ENCODE measurements at regions not wholly inside any gene's neighbourhood (a gene's known extent, or its start where the extent isn't known, plus 50 kb on each side); places are given as distances from the start of the nearest gene placed in this dataset.

- peak in 1 of 2 donors; percentile 5 for DNase-seq
Measured at GRCh38 chr6:167568407-167569024, 243.6 kb downstream of the TTLL2 start.

GRCh38 chr6:167569041-167569805 is 244.3 kb downstream of the TTLL2 start:
- peak in 1 of 2 donors; percentile 11 for DNase-seq

DNA sequence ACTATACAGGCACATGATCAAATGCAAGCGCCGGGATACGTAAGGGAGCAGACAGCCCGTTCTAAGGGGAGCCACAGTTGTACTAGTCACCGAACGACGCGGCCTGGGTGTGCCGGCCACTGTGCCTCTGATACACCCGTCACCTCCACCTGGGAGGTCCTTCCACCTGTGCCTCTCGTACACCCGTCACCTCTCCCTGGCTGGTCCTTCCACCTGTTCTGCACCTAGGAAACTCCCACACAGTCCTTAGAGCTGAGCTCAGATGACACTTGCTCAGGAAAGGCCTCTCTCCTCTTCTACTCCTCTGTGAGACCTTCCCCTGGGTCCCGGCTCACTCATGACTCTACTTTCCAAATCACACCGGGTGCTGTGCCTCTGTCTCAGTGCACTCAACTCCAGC is 245.0 kb downstream of the TTLL2 start:
- peak in 1 of 2 donors; percentile 13 for DNase-seq

DNA sequence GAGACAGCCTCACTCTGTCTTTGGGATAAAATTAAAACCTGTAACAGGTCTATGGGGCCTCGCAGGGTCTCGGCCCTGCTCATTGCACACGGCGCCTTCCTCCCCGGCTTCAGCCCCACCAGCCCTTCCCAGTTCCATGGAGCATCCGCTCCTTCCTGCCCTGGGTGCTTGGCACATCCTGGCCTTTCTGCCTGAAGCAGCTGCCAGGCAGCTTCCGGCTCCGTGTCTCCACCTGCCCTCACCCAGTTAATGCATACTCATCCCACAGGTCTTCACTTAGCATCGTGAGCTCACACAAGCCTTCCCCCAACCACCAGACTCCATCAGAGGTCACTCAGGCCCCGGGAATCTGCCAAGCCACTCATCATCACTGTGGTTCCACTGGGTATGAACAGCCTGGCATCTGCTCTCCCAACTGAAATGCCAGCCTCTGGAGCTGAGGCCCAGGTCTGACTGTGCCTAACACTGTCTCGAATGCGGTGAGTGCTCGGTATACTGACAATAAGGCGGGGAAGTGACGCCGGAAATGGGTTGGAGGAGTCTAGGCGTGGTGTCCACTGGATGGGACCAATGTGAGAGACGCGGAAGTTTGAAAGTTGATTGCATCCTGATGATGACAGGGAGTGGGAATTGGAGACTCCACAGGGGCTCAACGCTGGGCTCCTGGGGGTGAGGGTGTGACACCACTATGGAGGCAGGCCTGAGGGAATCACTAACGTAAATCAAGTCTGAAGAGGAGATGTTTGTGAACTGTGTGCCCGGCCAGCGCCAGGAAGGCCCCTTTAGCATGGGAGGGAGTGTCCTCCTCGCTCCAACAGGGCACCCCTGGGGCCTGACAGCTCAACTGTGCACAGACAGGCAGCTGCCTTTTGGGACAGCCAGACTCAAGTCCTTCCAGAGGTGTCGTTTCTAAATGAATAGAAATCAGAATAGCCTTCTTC is 245.8 kb downstream of the TTLL2 start:
- peak in 1 of 2 donors; percentile 4 for DNase-seq

DNA sequence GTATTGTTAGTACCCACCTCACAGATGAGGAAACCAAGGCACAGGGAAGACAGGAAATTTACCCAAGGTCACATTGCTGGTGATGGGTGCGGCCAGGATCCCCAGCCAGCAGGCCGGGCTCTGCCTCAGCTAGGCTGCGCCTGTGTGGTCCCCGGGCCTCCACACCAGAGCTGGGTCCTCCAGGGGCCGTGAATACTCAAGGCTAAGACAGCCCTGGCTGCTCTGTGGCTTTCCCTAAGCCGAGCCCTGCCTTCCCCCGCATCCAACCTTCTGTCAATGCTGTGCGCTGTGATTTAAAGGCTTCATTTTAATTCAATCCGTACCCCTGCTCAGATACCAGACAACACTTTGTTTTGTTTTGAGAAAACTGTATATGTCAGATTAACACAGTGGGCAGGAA is 246.7 kb downstream of the TTLL2 start:
- DNase-seq = peak in 1 of 2 donors; percentile 0

DNA sequence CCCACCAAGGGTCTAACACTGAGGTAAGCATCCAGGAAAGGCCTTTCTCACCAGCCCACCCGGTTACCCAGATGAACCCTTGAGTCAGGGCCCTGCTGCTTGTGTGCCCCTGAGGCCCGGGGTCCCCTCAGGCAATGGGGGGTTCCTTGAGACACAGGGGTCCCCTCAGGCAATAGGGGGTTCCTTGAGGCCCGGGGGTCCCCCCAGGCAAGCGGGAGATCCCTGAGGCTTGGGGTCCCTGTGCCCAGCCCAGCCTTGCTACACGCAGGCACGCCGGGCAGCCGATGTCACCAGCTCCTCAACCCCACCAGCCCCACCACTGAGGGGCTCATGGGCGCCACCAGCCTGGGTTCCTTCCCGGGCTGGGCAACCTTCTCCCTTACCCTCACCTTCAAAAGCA is 247.2 kb downstream of the TTLL2 start:
- DNase-seq = peak in 1 of 2 donors; percentile 6

GRCh38 chr6:167572841-167573271 is 248.0 kb downstream of the TTLL2 start:
- no peak for DNase-seq

GRCh38 chr6:167573461-167574215 is 248.8 kb downstream of the TTLL2 start:
- DNase-seq = peak in 1 of 2 donors; percentile 3

DNA sequence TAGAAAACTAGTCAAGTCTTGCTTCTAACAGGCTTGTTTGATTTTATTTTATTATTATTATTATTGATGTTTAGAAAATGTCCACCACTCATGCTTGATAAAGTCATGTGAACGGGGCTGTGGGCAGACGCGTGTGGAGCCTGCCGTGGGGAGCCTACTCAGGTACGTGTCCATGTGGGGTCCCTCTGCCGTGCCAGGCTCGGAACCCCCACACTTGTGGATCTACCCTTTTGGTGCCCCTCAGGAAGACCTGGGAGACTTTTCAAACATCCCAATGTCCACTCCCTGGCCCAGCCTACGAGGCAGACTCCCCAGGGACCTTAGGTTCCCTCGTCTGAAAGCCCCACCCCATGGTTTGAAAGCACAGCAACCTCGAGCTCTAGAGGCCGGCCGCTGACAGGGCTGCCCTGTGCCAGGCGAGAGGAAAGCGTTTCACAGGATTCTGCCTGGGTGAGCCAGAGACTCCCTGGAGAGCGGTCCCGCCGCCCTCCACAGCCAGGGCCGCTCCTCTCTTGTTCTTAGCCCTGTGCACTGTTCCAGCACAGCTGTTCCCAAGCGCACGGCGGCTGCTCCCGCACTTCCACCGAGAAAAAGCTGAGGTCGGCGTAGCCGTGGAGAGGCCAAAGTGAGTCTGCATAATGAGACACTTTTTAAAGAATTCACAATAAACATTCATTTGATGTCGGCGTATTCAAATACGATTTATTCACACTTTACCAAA is 249.7 kb downstream of the TTLL2 start:
- DNase-seq = peak in 1 of 2 donors; percentile 13

GRCh38 chr6:167575158-167575696 is 250.3 kb downstream of the TTLL2 start:
- peak in 1 of 2 donors; percentile 8 for DNase-seq

DNA sequence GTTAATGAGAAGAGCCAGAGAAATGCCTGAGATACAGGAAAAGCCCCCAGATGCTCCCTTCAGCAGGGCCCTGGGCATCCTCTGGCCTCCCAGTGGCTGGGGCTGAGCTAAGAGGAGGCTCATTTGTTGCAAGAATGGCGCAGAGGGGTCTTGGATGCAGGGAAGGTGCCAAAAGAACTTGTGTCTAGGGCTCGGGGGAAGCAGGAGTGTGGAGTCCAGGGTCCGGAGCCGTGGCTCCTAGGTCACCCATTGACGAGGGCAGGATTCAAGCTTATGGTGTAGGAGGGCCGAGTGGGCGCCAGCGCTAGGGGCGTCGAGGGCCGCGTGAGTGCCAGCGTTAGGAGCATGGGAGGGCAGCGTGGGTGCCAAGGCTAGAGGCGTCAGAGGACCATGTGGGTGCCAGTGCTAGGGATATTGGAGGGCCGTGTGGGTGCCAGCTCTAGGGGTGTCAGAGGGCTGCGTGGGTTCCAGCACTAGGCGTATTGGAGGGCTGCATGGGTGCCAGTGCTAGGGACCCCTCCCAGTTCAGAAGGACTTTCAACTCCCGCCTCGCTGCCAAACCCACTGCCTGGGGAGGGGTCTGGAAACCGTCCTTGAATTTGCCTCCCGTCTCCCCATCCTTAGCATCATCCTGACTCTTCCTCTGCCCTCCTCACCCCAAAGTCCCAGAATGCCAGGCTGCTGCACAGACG is 250.5 kb upstream of the AFDN start:
- DNase-seq = peak in 1 of 2 donors; percentile 3

- peak in 1 of 2 donors; percentile 10 for DNase-seq
Measured at GRCh38 chr6:167576828-167577503, 249.7 kb upstream of the AFDN start.

DNA sequence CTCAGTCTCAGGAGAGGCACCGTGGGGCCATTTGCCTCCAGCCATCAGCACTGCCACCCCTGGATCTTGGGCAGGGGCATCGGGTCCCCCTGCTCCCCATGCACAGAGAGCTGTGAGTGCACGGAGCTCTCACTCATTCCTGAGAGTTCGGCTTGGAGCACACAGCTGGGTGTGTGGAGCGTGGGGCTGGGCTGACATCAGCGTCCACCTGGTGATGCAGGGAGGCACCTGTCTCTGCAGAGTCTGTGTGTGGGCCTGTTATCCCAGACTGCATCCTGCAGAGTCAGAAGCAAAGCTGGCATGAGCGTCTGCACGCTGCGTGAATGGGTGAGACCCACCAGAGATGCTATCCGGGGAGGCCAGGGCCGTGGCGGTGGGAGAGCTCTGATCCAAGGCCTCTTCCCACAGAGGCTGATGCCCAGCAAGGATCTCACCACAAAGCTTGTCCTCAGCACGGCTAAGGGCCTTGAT is 248.8 kb upstream of the AFDN start:
- peak in 1 of 2 donors; percentile 12 for DNase-seq

- peak in 1 of 2 donors; percentile 5 for DNase-seq
Measured at GRCh38 chr6:167578371-167578901, 248.3 kb upstream of the AFDN start.

DNA sequence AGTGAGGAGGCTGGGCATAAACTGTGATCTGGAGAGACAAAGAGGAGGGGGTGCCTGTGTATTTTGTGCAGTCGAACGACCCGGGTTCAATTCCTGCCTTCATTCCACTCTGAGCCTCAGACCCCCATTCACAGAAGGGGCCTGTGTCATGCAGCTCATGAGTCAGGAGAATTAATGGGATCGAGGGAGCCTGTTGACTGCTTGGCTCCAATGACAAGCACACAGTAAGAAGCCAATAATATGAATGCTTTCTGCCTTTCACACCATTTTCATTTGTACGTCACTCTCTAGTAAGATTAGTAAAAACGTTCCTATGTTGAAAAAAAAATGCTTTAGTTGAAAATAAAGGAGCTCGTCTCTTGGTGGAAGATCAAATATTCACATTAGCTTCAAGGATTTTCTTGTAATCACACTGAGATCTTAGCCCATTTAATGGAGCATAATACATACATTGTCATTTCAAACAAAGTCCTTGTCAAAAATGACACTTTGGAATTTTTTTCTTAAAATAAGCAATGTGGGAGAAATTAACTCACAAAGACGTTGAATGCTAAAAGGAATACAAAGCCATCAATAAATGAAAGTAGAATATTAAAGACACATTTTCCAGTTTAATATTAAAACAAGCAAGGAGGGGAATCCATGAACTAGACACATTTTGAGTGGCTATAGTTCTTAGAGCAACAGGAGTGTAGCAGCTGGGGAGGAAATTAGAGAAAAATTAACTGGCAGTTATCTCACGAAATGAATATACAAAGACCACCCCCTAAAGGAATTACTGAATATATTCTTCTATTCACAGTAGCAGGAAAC is 246.7 kb upstream of the AFDN start:
- DNase-seq = peak in 1 of 2 donors; percentile 2

DNA sequence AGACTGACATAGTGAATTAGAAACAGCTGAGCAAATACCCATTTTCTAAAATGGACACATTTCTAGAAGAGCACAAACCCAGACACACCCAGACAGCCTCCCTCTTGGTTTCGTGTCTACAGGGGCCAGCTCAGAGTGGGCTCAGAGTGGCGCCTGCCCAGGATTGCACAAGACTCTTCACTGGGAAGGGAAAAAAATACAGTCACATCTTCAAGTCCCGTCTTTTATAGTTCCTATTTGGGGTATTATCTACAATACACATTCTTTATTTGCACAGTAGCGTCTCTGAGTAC is 246.1 kb upstream of the AFDN start:
- peak in 1 of 2 donors; percentile 4 for DNase-seq

DNA sequence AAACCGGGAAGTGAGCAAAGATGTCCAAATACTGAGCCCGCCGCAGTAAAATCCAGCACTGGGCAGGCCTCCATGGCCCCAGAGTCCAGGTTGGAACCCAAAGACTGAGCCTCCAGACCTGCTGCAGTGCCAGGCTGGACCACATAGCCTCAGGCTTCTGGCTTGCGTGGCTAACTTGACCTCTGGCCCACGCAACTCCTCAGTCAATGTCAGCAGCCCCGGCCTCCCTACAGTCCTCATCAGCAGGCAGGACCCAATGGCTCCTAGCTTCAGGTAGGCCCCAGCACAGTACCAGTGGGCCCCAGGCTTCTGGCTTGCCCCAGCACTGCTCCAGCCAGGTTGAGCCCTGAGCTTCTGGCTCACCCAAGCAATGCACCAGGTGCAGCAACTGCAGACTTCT is 245.1 kb upstream of the AFDN start:
- DNase-seq = peak in 1 of 2 donors; percentile 8

- DNase-seq = no peak
Measured at GRCh38 chr6:167583412-167583811, 243.3 kb upstream of the AFDN start.
